ENCODE measurements at regions not wholly inside any gene's neighbourhood (a gene's known extent, or its start where the extent isn't known, plus 50 kb on each side); places are given as distances from the start of the nearest gene placed in this dataset.

DNA sequence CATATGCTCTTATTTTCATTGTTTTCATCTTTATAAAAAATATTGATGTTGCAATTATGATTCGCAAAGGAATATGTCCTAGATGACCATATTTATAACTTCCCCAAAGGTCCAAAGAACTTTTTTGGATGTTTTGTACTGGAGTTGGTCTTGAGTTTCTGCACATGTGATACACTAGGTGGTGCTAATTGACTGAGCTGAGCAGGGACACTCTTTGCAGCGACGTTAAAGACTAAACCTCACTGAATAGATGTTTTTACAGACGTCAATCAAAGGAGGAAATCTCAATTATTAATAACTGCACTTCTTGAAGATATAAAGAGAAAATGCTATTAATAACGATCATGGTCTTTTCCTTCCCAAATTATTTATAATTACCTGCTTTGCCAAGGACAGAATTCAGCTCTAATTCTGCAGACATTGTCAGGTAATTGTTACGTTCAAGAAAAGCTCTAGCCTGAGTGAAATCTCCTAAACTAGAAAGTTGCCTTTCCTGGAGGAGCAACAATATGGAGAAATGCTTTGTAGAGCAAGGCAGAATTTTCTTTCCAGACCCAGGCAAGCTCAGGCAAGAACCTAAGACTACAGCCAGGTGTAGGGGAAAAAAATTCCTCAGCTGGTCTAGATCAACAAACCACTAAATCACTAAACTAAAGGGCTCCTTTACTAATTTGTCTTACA, 119.3 kb upstream of the RBBP8 start:
- Histone ChIP-seq H3K4me3 (ENCODE audit: low read depth, low read length) (no peak overlapping the region), H3K36me3 (replicated peaks) (no peaks in the 10 kb centered on the region), H3K27ac (no peak overlapping the region), H3K27me3 (replicated peaks) (no peaks in the 10 kb centered on the region)
- peak; percentile 31 for DNase-seq
- TF ChIP-seq, protein P1, sequence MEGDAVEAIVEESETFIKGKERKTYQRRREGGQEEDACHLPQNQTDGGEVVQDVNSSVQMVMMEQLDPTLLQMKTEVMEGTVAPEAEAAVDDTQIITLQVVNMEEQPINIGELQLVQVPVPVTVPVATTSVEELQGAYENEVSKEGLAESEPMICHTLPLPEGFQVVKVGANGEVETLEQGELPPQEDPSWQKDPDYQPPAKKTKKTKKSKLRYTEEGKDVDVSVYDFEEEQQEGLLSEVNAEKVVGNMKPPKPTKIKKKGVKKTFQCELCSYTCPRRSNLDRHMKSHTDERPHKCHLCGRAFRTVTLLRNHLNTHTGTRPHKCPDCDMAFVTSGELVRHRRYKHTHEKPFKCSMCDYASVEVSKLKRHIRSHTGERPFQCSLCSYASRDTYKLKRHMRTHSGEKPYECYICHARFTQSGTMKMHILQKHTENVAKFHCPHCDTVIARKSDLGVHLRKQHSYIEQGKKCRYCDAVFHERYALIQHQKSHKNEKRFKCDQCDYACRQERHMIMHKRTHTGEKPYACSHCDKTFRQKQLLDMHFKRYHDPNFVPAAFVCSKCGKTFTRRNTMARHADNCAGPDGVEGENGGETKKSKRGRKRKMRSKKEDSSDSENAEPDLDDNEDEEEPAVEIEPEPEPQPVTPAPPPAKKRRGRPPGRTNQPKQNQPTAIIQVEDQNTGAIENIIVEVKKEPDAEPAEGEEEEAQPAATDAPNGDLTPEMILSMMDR (IDR thresholded peaks at IDR 0.05; ENCODE audit: low read depth, low read length, missing control alignments): peak; percentile 63
- in situ Hi-C loops (cut with HindIII; ENCODE audit: low pct_ligation_motif_present, low sequenced_read_pairs): no loop called here

DNA sequence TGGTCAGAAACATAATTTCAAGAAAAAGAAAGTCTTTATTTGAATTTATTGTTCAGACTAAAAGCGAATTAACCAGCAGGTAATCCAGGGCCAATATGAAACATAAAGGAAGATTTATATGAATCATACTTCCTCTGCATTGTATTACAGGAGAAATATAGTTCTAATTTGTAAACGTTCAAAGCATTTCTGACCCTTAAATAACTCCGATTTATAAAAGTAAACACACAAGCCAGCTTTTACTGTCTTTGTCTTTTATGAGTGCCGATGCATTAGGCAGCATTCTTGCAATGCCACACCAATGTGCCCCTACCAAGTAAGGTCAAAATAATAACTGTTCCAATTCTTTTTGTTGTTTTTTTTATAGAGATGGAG, 118.8 kb upstream of the RBBP8 start:
- Histone ChIP-seq H3K27me3 (replicated peaks) (no peaks in the 10 kb centered on the region), H3K36me3 (replicated peaks) (no peaks in the 10 kb centered on the region), H3K4me3 (ENCODE audit: low read depth, low read length) (no peak overlapping the region), H3K27ac (no peak overlapping the region)
- in situ Hi-C loops (cut with HindIII; ENCODE audit: low pct_ligation_motif_present, low sequenced_read_pairs): no loop called here
- no peak for DNase-seq
- TF ChIP-seq, protein P1 (IDR thresholded peaks at IDR 0.05; ENCODE audit: low read depth, low read length, missing control alignments): no peak

DNA sequence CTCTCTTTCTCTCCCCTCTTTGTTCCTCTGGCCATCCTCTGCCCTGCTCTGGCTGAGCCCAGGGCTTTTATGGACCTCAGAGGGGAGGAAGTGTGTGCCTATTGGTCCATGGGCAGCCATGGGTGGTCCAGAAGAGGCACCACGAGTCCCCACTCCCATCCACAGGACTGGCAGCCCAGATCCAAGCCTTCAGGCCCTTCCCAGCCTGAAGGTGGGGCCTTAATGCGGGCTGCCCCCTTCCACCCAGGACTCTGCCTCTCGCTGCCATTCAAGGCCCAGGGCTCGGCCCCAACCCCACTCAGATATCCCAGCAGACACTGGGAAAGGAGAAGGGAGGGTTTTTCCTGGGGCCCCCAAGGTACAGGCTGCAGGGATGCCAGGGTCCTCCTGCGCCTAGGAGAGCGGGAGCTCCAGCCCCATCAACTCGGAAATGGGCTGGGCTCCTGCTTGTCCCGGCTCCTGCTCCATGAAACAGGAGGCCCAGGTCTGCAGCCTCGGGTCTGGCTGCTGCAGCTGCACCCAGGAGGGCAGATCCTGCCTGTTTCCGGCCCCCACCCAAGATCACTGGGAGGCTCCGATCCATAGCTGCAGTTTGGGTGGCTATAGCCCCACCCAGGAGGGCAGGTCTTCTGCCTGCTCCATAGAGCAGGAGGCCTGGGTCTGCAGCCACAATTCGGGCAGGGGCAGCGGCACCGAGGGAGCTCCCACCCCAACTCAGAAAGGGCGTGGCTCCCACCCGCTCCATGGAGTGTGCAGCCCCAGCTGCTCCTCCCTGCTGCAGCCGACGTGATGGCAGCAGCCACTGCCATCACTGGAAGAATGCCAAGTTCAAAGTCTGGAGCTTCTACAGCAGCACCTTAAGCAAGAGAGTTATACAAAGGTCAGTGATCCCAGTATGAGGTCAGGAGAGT, 116.6 kb upstream of the RBBP8 start:
- in situ Hi-C loops (cut with HindIII; ENCODE audit: low pct_ligation_motif_present, low sequenced_read_pairs): no loop called here
- H3K4me3 ChIP-seq (ENCODE audit: low read depth, low read length): no peak overlapping the region

DNA sequence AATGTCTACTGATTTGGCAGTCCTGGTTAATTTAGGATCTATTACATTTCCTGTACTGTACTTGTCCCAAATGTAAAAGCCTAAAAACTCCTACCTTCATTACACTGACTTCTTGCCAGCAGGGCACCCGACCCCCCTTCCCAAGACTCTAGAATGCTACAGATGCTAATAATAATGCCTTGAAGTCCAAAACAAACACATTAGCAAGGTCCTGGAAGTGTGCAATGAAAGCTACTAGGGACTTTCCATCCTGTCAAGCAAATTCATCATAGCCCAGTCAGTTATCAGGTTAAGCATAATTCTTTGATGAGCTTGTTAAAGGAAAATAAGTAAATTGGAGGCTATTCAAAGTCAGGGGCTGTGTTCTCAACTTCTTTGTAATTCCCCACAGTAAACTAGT, 115.3 kb upstream of the RBBP8 start:
- H3K27me3 ChIP-seq (replicated peaks): no peaks in the 10 kb centered on the region
- H3K27ac ChIP-seq: no peak overlapping the region

More for the DNA sequence above, 116.6 kb upstream of the RBBP8 start:
- TF ChIP-seq, protein P1 (IDR thresholded peaks at IDR 0.05; ENCODE audit: low read depth, low read length, missing control alignments): no peak
- Histone ChIP-seq H3K27me3 (replicated peaks) (no peaks in the 10 kb centered on the region), H3K27ac (no peak overlapping the region), H3K36me3 (replicated peaks) (no peaks in the 10 kb centered on the region)
- no peak for DNase-seq

DNA sequence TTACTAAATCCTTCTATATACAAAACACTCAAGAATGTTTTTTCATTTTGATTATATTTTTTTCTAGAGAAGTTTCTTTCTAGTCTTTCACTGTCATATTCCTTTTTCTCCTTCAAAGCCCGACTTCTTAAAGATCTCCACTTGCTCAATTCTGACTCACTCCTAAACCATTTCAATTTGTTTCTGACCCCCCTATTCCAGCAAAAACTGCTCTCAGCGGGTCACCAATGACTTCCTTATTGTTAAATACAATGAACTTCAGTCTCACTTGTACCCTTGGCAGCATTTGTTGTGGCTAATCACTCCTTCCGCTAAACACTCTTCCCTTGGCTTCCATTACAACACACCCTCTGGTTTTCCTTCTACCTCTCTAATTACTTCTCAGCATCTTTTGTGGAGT, 111.1 kb upstream of the RBBP8 start:
- DNase-seq: peak; percentile 56
- Histone ChIP-seq H3K27me3 (replicated peaks) (no peaks in the 10 kb centered on the region), H3K36me3 (replicated peaks) (no peaks in the 10 kb centered on the region), H3K4me3 (ENCODE audit: low read depth, low read length) (no peak overlapping the region), H3K27ac (peak overlapping the region; percentile 3)
- TF ChIP-seq, protein P1 (IDR thresholded peaks at IDR 0.05; ENCODE audit: low read depth, low read length, missing control alignments): no peak
- in situ Hi-C loops (cut with HindIII; ENCODE audit: low pct_ligation_motif_present, low sequenced_read_pairs): no loop called here

More for the DNA sequence above, 115.3 kb upstream of the RBBP8 start:
- in situ Hi-C loops (cut with HindIII; ENCODE audit: low pct_ligation_motif_present, low sequenced_read_pairs): no loop called here
- Histone ChIP-seq H3K4me3 (ENCODE audit: low read depth, low read length) (no peak overlapping the region), H3K36me3 (replicated peaks) (no peaks in the 10 kb centered on the region)
- no peak for DNase-seq
- TF ChIP-seq, protein P1 (IDR thresholded peaks at IDR 0.05; ENCODE audit: low read depth, low read length, missing control alignments): no peak
